IMR-90 (cell line): ENCODE measurements at regions not wholly inside any gene's neighbourhood (a gene's known extent, or its start where the extent isn't known, plus 50 kb on each side); places are given as distances from the start of the nearest gene placed in this dataset.

Experiments
- ATAC-seq: fragments of 200-7000 bp; cut with Tn5 transposase; 2 replicates; pipeline ENCODE4 v1.9.1; 2020; ENCODE audit warnings: low read depth, mild to moderate bottlenecking, moderate library complexity
- BruUV-seq: library from RNA; stranded (reverse); fragments of 400-500 nt; replicated peaks from 2 replicates; lab custom pipeline; 2021; lab: Mats Ljungman, UMichigan
- CTCF ChIA-PET: fragments of 300-600 bp; formaldehyde crosslinking; extraction: SDS; loops from one replicate; lab custom pipeline; 2021; ENCODE audit warnings: antibody characterized with exemption; lab: Yijun Ruan, JAX
- POLR2A ChIA-PET: fragments of 300-600 bp; sonication (Branson Sonifier 250); formaldehyde crosslinking; loops from one replicate; lab custom pipeline; 2022; ENCODE audit warnings: antibody characterized with exemption; ENCODE audit not compliant: unreplicated experiment; lab: Charles Lee
- DNase-seq: peaks from one replicate; pipeline ENCODE4 v3.0.0; 2013
- H2AFZ ChIP-seq: replicated peaks from 2 replicates; pipeline ENCODE3; 2013; ENCODE audit warnings: low read length, mild to moderate bottlenecking; ENCODE audit not compliant: poor library complexity
- H2AK5ac ChIP-seq: 2 replicates; pipeline ENCODE4 v1.6.1; 2013; ENCODE audit warnings: low read depth, low read length, inconsistent platforms
- H2AK9ac ChIP-seq: replicated peaks from 2 replicates; pipeline ENCODE3; 2013; ENCODE audit warnings: mild to moderate bottlenecking, low read depth, low read length, moderate library complexity; ENCODE audit not compliant: poor library complexity
- H2BK120ac ChIP-seq: 2 replicates; pipeline ENCODE4 v1.6.1; 2013; ENCODE audit warnings: low read depth, low read length, inconsistent platforms
- H2BK15ac ChIP-seq: 3 replicates; pipeline ENCODE4 v1.6.1; 2013; ENCODE audit warnings: low read depth, low read length, inconsistent platforms
- H2BK20ac ChIP-seq: 2 replicates; pipeline ENCODE4 v1.6.1; 2013; ENCODE audit warnings: low read depth, mild to moderate bottlenecking, inconsistent platforms, low read length, moderate library complexity
- H2BK5ac ChIP-seq: 2 replicates; pipeline ENCODE4 v1.6.1; 2013; ENCODE audit warnings: mild to moderate bottlenecking, low read depth, low read length, inconsistent platforms; ENCODE audit not compliant: poor library complexity, severe bottlenecking
- H3K14ac ChIP-seq: replicated peaks from 2 replicates; pipeline ENCODE4 v1.6.1; 2013; ENCODE audit warnings: low read depth, low read length, inconsistent platforms
- H3K18ac ChIP-seq: 2 replicates; pipeline ENCODE4 v1.6.1; 2013; ENCODE audit warnings: low read depth, low read length, control low read depth
- H3K23ac ChIP-seq: 2 replicates; pipeline ENCODE4 v1.6.1; 2013; ENCODE audit warnings: low read depth, low read length, inconsistent platforms
- H3K27ac ChIP-seq: 2 replicates; pipeline ENCODE4 v1.5.1; 2013; ENCODE audit warnings: mild to moderate bottlenecking, control low read depth, low read length; ENCODE audit not compliant: insufficient read depth
- H3K27me3 ChIP-seq: 2 replicates; pipeline ENCODE4 v1.6.1; 2013; ENCODE audit warnings: low read length; ENCODE audit not compliant: control insufficient read depth, insufficient read depth
- H3K36me3 ChIP-seq: 2 replicates; pipeline ENCODE4 v1.6.1; 2013; ENCODE audit warnings: low read length, mixed read lengths; ENCODE audit not compliant: control insufficient read depth, insufficient read depth
- H3K4ac ChIP-seq: 2 replicates; pipeline ENCODE4 v1.6.1; 2013; ENCODE audit warnings: low read depth, low read length, inconsistent platforms
- H3K4me1 ChIP-seq: 2 replicates; pipeline ENCODE4 v1.6.1; 2013; ENCODE audit warnings: low read length, mixed read lengths; ENCODE audit not compliant: control insufficient read depth, insufficient read depth
- H3K4me2 ChIP-seq: 2 replicates; pipeline ENCODE4 v1.6.1; 2013; ENCODE audit warnings: low read depth, mild to moderate bottlenecking, control low read depth, low read length, moderate library complexity
- H3K4me3 ChIP-seq: 2 replicates; pipeline ENCODE4 v1.5.1; 2013; ENCODE audit warnings: low read depth, mild to moderate bottlenecking, control low read depth, low read length, moderate library complexity; ENCODE audit not compliant: insufficient read depth
- H3K56ac ChIP-seq: 2 replicates; pipeline ENCODE4 v1.6.1; 2013; ENCODE audit warnings: low read length, inconsistent platforms; ENCODE audit not compliant: insufficient read depth; ENCODE audit errors: extremely low read depth
- H3K79me1 ChIP-seq, 2 experiments: 2 replicates each; pipeline ENCODE4 v1.6.1; 2013; ENCODE audit warnings: low read length in 2 of 2, inconsistent platforms in 1 of 2, low read depth in 1 of 2
- H3K9ac ChIP-seq: 2 replicates; pipeline ENCODE4 v1.6.1; 2013; ENCODE audit warnings: low read depth, low read length, control low read depth
- H3K9me1 ChIP-seq: 2 replicates; pipeline ENCODE4 v1.6.1; 2013; ENCODE audit warnings: low read length, inconsistent platforms; ENCODE audit not compliant: insufficient read depth
- H3K9me3 ChIP-seq: 2 replicates; pipeline ENCODE4 v1.6.1; 2013; ENCODE audit warnings: low read length; ENCODE audit not compliant: control insufficient read depth, insufficient read depth
- H4K20me1 ChIP-seq: 2 replicates; pipeline ENCODE4 v1.6.1; 2013; ENCODE audit warnings: low read length, inconsistent platforms; ENCODE audit not compliant: insufficient read depth
- H4K5ac ChIP-seq: 2 replicates; pipeline ENCODE4 v1.6.1; 2013; ENCODE audit warnings: mild to moderate bottlenecking, low read depth, low read length, control low read depth
- H4K8ac ChIP-seq, 2 experiments: 2 replicates each; pipeline ENCODE4 v1.6.1; 2013; ENCODE audit warnings: low read depth in 2 of 2, low read length in 2 of 2, control low read depth in 1 of 2, inconsistent platforms in 1 of 2
- H4K91ac ChIP-seq: 2 replicates; pipeline ENCODE4 v1.6.1; 2013; ENCODE audit warnings: low read depth, low read length, inconsistent platforms; ENCODE audit not compliant: insufficient read depth
- CEBPB ChIP-seq: IDR thresholded peaks from 2 replicates; pipeline ENCODE4 v1.6.1; 2012; ENCODE audit warnings: low read depth, low read length, improper control_type of control experiment
- WGBS, 2 experiments: methylation state at CpG; one replicate each; pipeline versions ENCODE4 v1.1.5 to v1.1.7; 2013; ENCODE audit warnings: missing lambda C conversion rate in 2 of 2; ENCODE audit not compliant: insufficient read length in 1 of 2; ENCODE audit errors: extremely low coverage in 2 of 2; 5-methylcytosine and 5-hydroxymethylcytosine counted together
- dilution Hi-C: fragments of 300-500 bp; cut with HindIII; formaldehyde crosslinking; loops from one replicate; pipeline ENCODE4 v1.14.3; 2018; ENCODE audit warnings: low sequenced_read_pairs; ENCODE audit not compliant: unreplicated experiment
- in situ Hi-C: fragments of 300-500 bp; cut with MboI; formaldehyde crosslinking; loops from 3 replicates; pipeline ENCODE4 v1.14.3; 2019; ENCODE audit warnings: low sequenced_read_pairs, inconsistent platforms, mixed read lengths
- intact Hi-C: fragments of 100-400 bp; cut with micrococcal nuclease; formaldehyde crosslinking; loops from 2 replicates; pipeline ENCODE4 v1.10.0; 2022
- TF ChIP-seq, protein P1 (sequence below): conservative IDR thresholded peaks from 2 replicates; pipeline ENCODE4 v1.5.1; 2012; ENCODE audit warnings: mild to moderate bottlenecking, low read depth, low read length, improper control_type of control experiment

GRCh38 chr6:90872981-90873380 lies 286.1 kb upstream of the MAP3K7 start:
- in situ Hi-C loops: no loop called here
- Histone ChIP-seq H2AK9ac (no peak overlapping the region), H2BK20ac (no peak overlapping the region), H3K9me3 (no peaks in the 10 kb centered on the region), H3K27me3 (no peaks in the 10 kb centered on the region), H3K9ac (no peak overlapping the region), H3K4me3 (no peak overlapping the region), H3K4ac (no peak overlapping the region), H4K20me1 (no peaks in the 10 kb centered on the region), H2BK5ac (no peak overlapping the region), H3K27ac (no peak overlapping the region), H3K23ac (no peak overlapping the region), H3K79me1 (no peaks in the 10 kb centered on the region), H3K14ac (no peak overlapping the region), H2BK15ac (no peak overlapping the region), H4K91ac (no peak overlapping the region), H3K36me3 (no peaks in the 10 kb centered on the region), H4K8ac (no peak overlapping the region), H3K9me1 (no peaks in the 10 kb centered on the region), H2AK5ac (no peak overlapping the region), H3K56ac (no peak overlapping the region), H3K4me1 (no peaks in the 10 kb centered on the region), H4K5ac (no peak overlapping the region), H2AFZ (no peak overlapping the region), H3K18ac (no peak overlapping the region), H2BK120ac (no peak overlapping the region), H3K4me2 (no peak overlapping the region)
- no CpG with 5 or more reads among the region's 8 CpGs for WGBS, 2 experiments
- DNase-seq (no peak), ATAC-seq (no peak)
- ChIA-PET POLR2A (no interaction called here), CTCF (no interaction called here)
- dilution Hi-C loops: no loop called here
- BruUV-seq: no TSS peak
- TF ChIP-seq, protein P1, sequence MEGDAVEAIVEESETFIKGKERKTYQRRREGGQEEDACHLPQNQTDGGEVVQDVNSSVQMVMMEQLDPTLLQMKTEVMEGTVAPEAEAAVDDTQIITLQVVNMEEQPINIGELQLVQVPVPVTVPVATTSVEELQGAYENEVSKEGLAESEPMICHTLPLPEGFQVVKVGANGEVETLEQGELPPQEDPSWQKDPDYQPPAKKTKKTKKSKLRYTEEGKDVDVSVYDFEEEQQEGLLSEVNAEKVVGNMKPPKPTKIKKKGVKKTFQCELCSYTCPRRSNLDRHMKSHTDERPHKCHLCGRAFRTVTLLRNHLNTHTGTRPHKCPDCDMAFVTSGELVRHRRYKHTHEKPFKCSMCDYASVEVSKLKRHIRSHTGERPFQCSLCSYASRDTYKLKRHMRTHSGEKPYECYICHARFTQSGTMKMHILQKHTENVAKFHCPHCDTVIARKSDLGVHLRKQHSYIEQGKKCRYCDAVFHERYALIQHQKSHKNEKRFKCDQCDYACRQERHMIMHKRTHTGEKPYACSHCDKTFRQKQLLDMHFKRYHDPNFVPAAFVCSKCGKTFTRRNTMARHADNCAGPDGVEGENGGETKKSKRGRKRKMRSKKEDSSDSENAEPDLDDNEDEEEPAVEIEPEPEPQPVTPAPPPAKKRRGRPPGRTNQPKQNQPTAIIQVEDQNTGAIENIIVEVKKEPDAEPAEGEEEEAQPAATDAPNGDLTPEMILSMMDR: no peak
- no peak for TF ChIP-seq CEBPB
- intact Hi-C loops: no loop called here
